Fibroblast of skin of abdomen (primary cell): ENCODE measurements at regions not wholly inside any gene's neighbourhood (a gene's known extent, or its start where the extent isn't known, plus 50 kb on each side); places are given as distances from the start of the nearest gene placed in this dataset.
"Not testable (repeated sequence)": the region's sequence is repeated elsewhere in the genome, so short reads cannot be mapped to it uniquely, and the experiment has no call there.

Experiments used
- DNase-seq: peaks from one replicate; pipeline ENCODE4 v3.0.0-alpha.2; 2013

- no peak for DNase-seq
Measured at GRCh38 chr6:49370518-49370917, 92.5 kb downstream of the MMUT start.

GRCh38 chr6:49366539-49366938 is 96.5 kb downstream of the MMUT start:
- DNase-seq: no peak

- DNase-seq: no peak
Measured at GRCh38 chr6:49348561-49348960, 114.5 kb downstream of the MMUT start.

- no peak for DNase-seq
Measured at GRCh38 chr6:49342410-49342809, 120.6 kb downstream of the MMUT start.

GRCh38 chr6:49341869-49342268 is 121.2 kb downstream of the MMUT start:
- no peak for DNase-seq

- DNase-seq: no peak
Measured at GRCh38 chr6:49339096-49339495, 124.0 kb downstream of the MMUT start.

- DNase-seq: peak; percentile 9
Measured at GRCh38 chr6:49336514-49337131, 126.4 kb downstream of the MMUT start.

GRCh38 chr6:49333345-49334125 is 129.5 kb downstream of the MMUT start:
- peak; percentile 4 for DNase-seq

- no peak for DNase-seq
Measured at GRCh38 chr6:49332781-49333180, 130.3 kb downstream of the MMUT start.

GRCh38 chr6:49329186-49329585 is 133.9 kb downstream of the MMUT start:
- no peak for DNase-seq

- no peak for DNase-seq
Measured at GRCh38 chr6:49328051-49328744, 134.9 kb downstream of the MMUT start.

- DNase-seq: no peak
Measured at GRCh38 chr6:49327571-49327970, 135.5 kb downstream of the MMUT start.

- no peak for DNase-seq
Measured at GRCh38 chr6:49327005-49327404, 136.0 kb downstream of the MMUT start.

GRCh38 chr6:49326347-49326746 is 136.7 kb downstream of the MMUT start:
- peak; percentile 73 for DNase-seq

GRCh38 chr6:49325891-49326290 is 137.2 kb downstream of the MMUT start:
- DNase-seq: no peak

GRCh38 chr6:49322861-49323260 is 140.2 kb downstream of the MMUT start:
- DNase-seq: no peak

GRCh38 chr6:49321561-49322072 is 141.4 kb downstream of the MMUT start:
- DNase-seq: no peak

GRCh38 chr6:49305010-49305409 is 158.0 kb downstream of the MMUT start:
- no peak for DNase-seq

- not testable (repeated sequence) for DNase-seq
Measured at GRCh38 chr6:49304393-49304792, 158.7 kb downstream of the MMUT start.

- DNase-seq: no peak
Measured at GRCh38 chr6:49300911-49301310, 162.1 kb downstream of the MMUT start.

GRCh38 chr6:49300443-49300842 is 162.6 kb downstream of the MMUT start:
- no peak for DNase-seq

- no peak for DNase-seq
Measured at GRCh38 chr6:49299279-49299678, 163.8 kb downstream of the MMUT start.

- DNase-seq: no peak
Measured at GRCh38 chr6:49284180-49284579, 178.9 kb downstream of the MMUT start.
